K562 (cell line): ENCODE measurements at regions not wholly inside any gene's neighbourhood (a gene's known extent, or its start where the extent isn't known, plus 50 kb on each side); places are given as distances from the start of the nearest gene placed in this dataset.

Source experiments
- ATAC-seq: fragments of 200-7000 bp; cut with Tn5 transposase; 3 replicates; pipeline ENCODE4 v1.9.1; 2020; ENCODE audit warnings: moderate library complexity
- BruUV-seq: library from RNA; stranded (reverse); fragments of 400-500 nt; replicated peaks from 2 replicates; lab custom pipeline; 2021; lab: Mats Ljungman, UMichigan
- CTCF ChIA-PET: fragments of 300-600 bp; formaldehyde crosslinking; extraction: SDS; loops from one replicate; lab custom pipeline; 2021; ENCODE audit warnings: low intra/inter-chr PET ratio; lab: Yijun Ruan, JAX
- POLR2A ChIA-PET: fragments of 300-600, 350-650 bp; sonication (Branson Sonifier 250); formaldehyde crosslinking; extraction: SDS; loops from one replicate; lab custom pipeline; 2021; ENCODE audit warnings: antibody characterized with exemption, inconsistent platforms; lab: Yijun Ruan, JAX
- DNase-seq, 4 experiments: peaks; one replicate each; pipeline versions ENCODE4 v3.0.0 to v3.0.0-alpha.2; 2011 to 2018; ENCODE audit warnings: low spot score in 3 of 4, mixed read lengths in 3 of 4; ENCODE audit errors: extremely low read depth in 1 of 4
- FAIRE-seq: peaks from 2 replicates; lab custom pipeline; 2011; peaks lifted over from hg19 to GRCh38; lab: Jason Lieb, UNC
- H2AFZ ChIP-seq: 2 replicates; pipeline ENCODE4 v1.6.0; 2011; ENCODE audit warnings: low read depth, low read length, control low read depth, inconsistent platforms
- H3K27ac ChIP-seq: fragments of 200-600 bp; 3 replicates; pipeline ENCODE4 v1.8.0; 2011; ENCODE audit warnings: low read depth, mild to moderate bottlenecking, control low read depth, inconsistent platforms, low read length, moderate library complexity, mixed read lengths; ENCODE audit errors: extremely low read depth
- H3K27me3 ChIP-seq, 2 experiments: fragments of 300-600 bp in 1 of 2; 2 replicates in 1 of 2; 3 replicates in 1 of 2; pipeline versions ENCODE4 v1.6.0 to v1.8.0; 2011; ENCODE audit warnings: inconsistent platforms in 2 of 2, low read length in 2 of 2, mild to moderate bottlenecking in 1 of 2, mixed read lengths in 1 of 2, moderate library complexity in 1 of 2; ENCODE audit not compliant: control insufficient read depth in 2 of 2, insufficient read depth in 2 of 2
- H3K36me3 ChIP-seq: fragments of 300-600 bp; 3 replicates; pipeline ENCODE4 v1.8.0; 2011; ENCODE audit warnings: mild to moderate bottlenecking, low read length, inconsistent platforms; ENCODE audit not compliant: control insufficient read depth, insufficient read depth
- H3K4me1 ChIP-seq, 2 experiments: fragments of 200-600 bp in 1 of 2; replicated peaks in 1 of 2; 2 replicates in 1 of 2; 3 replicates in 1 of 2; pipeline versions ENCODE4 v1.5.1 to v1.8.0; 2011; ENCODE audit warnings: inconsistent platforms in 2 of 2, low read length in 2 of 2, mild to moderate bottlenecking in 1 of 2, mixed read lengths in 1 of 2, moderate library complexity in 1 of 2; ENCODE audit not compliant: control insufficient read depth in 2 of 2, insufficient read depth in 2 of 2
- H3K4me2 ChIP-seq: 2 replicates; pipeline ENCODE4 v1.6.1; 2011; ENCODE audit warnings: low read length, control low read depth, inconsistent platforms, mixed read lengths; ENCODE audit not compliant: insufficient read depth
- H3K4me3 ChIP-seq: fragments of 200-600 bp; sonication (generic), shearing (Covaris generic); 2 replicates; pipeline ENCODE4 v1.5.1; 2016; ENCODE audit warnings: control low read depth, inconsistent platforms
- H3K79me2 ChIP-seq: fragments of 200-600 bp; 3 replicates; pipeline ENCODE4 v1.8.0; 2011; ENCODE audit warnings: low read length, inconsistent platforms; ENCODE audit not compliant: control insufficient read depth, insufficient read depth
- H3K9ac ChIP-seq, 2 experiments: 2 replicates each; pipeline versions ENCODE4 v1.6.0 to v1.6.1; 2011; ENCODE audit warnings: low read depth in 2 of 2, low read length in 2 of 2, control low read depth in 1 of 2, inconsistent platforms in 1 of 2, mild to moderate bottlenecking in 1 of 2, mixed read lengths in 1 of 2; ENCODE audit not compliant: insufficient read depth in 1 of 2
- H3K9me1 ChIP-seq: one replicate; pipeline ENCODE4 v1.6.0; 2011; ENCODE audit warnings: inconsistent platforms, mild to moderate bottlenecking, low read length, moderate library complexity; ENCODE audit not compliant: control insufficient read depth, insufficient read depth
- H3K9me3 ChIP-seq: replicated peaks from 2 replicates; pipeline ENCODE4 v1.5.1; 2011; ENCODE audit warnings: low read depth, low read length, inconsistent platforms; ENCODE audit not compliant: control insufficient read depth, insufficient read depth
- H4K20me1 ChIP-seq: replicated peaks from 2 replicates; pipeline ENCODE4 v1.6.1; 2011; ENCODE audit warnings: low read length, inconsistent platforms, mixed read lengths; ENCODE audit not compliant: control insufficient read depth, insufficient read depth
- ARHGAP35 ChIP-seq: fragments of 450-650 bp; IDR thresholded peaks from 2 replicates; pipeline ENCODE4 v1.6.1; 2018; ENCODE audit not compliant: partially characterized antibody
- DNMT1 ChIP-seq: fragments of 450-650 bp; IDR thresholded peaks from 2 replicates; pipeline ENCODE4 v1.6.1; 2016; ENCODE audit warnings: antibody characterized with exemption, mild to moderate bottlenecking
- GATA2 ChIP-seq: sonication (generic); formaldehyde crosslinking; IDR thresholded peaks from 2 replicates; pipeline ENCODE4 v1.4.0; 2020; ENCODE audit warnings: mild to moderate bottlenecking, missing genetic modification reagents
- HMGN3 ChIP-seq: IDR thresholded peaks from 2 replicates; pipeline ENCODE4 v1.6.1; 2011; ENCODE audit warnings: borderline replicate concordance, low read depth, mild to moderate bottlenecking, mixed read lengths, low read length; ENCODE audit not compliant: insufficient read length; ENCODE audit errors: extremely low read depth
- LEF1 ChIP-seq: fragments of 450-650 bp; IDR thresholded peaks from 2 replicates; pipeline ENCODE4 v1.6.1; 2016; ENCODE audit warnings: mild to moderate bottlenecking
- MYC ChIP-seq, 2 experiments: fragments of 250-450 bp in 1 of 2; sonication (Bioruptor Pico) in 1 of 2; IDR thresholded peaks; 2 replicates each; pipeline versions ENCODE4 v1.5.1 to v1.6.1; 2012 to 2021; ENCODE audit warnings: low read depth in 2 of 2, borderline replicate concordance in 1 of 2, improper control_type of control experiment in 1 of 2, low read length in 1 of 2, mild to moderate bottlenecking in 1 of 2, moderate library complexity in 1 of 2
- NONO ChIP-seq, 2 experiments: fragments of 200-400 bp in 1 of 2; fragments of 450-650 bp in 1 of 2; formaldehyde crosslinking in 1 of 2; IDR thresholded peaks; 2 replicates each; pipeline ENCODE4 v1.6.1; 2017; ENCODE audit warnings: low read depth in 2 of 2, mild to moderate bottlenecking in 2 of 2, moderate library complexity in 2 of 2, low read length in 1 of 2
- RBM15 ChIP-seq: fragments of 200-400 bp; formaldehyde crosslinking; IDR thresholded peaks from 2 replicates; pipeline ENCODE4 v1.6.1; 2018; ENCODE audit warnings: mild to moderate bottlenecking, low read length, moderate library complexity; ENCODE audit not compliant: insufficient read depth
- ZC3H11A ChIP-seq: IDR thresholded peaks from 2 replicates; pipeline ENCODE4 v1.6.1; 2012; ENCODE audit warnings: low read depth, low read length, improper control_type of control experiment
- ZNF175 ChIP-seq: fragments of 200-800 bp; sonication (Bioruptor generic); IDR thresholded peaks from 2 replicates; pipeline ENCODE4 v1.6.1; 2016; ENCODE audit warnings: low read depth, mild to moderate bottlenecking, missing genetic modification characterization, missing compliant biosample characterization
- ZNF253 ChIP-seq: fragments of 250-450 bp; sonication (Bioruptor Pico); conservative IDR thresholded peaks from 2 replicates; pipeline ENCODE4 v1.6.1; 2021; ENCODE audit warnings: mild to moderate bottlenecking
- ZNF551 ChIP-seq: fragments of 250-450 bp; sonication (Bioruptor Pico); IDR thresholded peaks from 2 replicates; pipeline ENCODE4 v1.5.0; 2021; ENCODE audit warnings: mild to moderate bottlenecking, moderate library complexity
- WGBS: fragments of 100-300 bp; shearing (Covaris generic); methylation state at CpG from one replicate; pipeline ENCODE4 v1.1.6; 2016; ENCODE audit warnings: low coverage, mixed read lengths; ENCODE audit not compliant: insufficient coverage; ENCODE audit errors: missing lambda C conversion rate; 5-methylcytosine and 5-hydroxymethylcytosine counted together
- in situ Hi-C: fragments of 300-500 bp; cut with MboI; formaldehyde crosslinking; loops from 4 replicates; pipeline ENCODE4 v1.15.0; 2018; ENCODE audit warnings: inconsistent platforms, mixed read lengths
- intact Hi-C: fragments of 100-400 bp; cut with micrococcal nuclease; formaldehyde crosslinking; loops from 2 replicates; pipeline ENCODE4 v1.14.2; 2022
- TF ChIP-seq, protein P1 (sequence below): fragments of 200-800 bp; sonication (Bioruptor generic); IDR thresholded peaks from 2 replicates; pipeline ENCODE4 v1.6.1; 2017; ENCODE audit warnings: missing genetic modification characterization, missing compliant biosample characterization

DNA sequence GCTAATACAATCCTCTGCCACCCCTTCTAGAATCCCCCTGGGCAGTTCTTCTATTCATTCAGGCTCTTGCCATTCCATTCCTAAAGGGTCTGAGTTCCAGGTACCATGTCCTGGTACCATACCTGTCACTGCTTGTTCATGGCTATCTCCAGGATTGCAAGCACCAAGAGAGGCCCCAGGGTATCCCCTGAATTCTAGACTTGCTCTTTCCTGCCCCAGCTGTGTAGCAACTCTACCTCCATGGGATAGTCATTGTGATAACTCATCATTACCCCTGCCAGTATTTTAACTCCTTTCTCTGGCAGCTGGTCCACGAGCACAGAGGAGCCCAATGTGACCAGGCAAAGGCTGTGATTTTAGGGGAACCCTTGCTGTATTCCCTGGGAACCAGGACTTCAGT lies 143.7 kb upstream of the CDH5 start:
- WGBS, result 0% methylated on average over 1 of the region's 1 CpG
- Histone ChIP-seq H3K79me2 (no peaks in the 10 kb centered on the region), H3K9me3 (no peaks in the 10 kb centered on the region), H3K9ac (no peak overlapping the region), H3K4me3 (no peak overlapping the region), H3K36me3 (no peaks in the 10 kb centered on the region), H3K4me2 (no peak overlapping the region), H3K27me3 (no peaks in the 10 kb centered on the region), H3K9me1 (no peaks in the 10 kb centered on the region), H4K20me1 (no peaks in the 10 kb centered on the region), H3K27ac (no peak overlapping the region), H2AFZ (no peak overlapping the region), H3K4me1 (no peaks in the 10 kb centered on the region)
- BruUV-seq, result no TSS peak
- ATAC-seq (no peak), DNase-seq (no peak), FAIRE-seq (no peak)
- POLR2A ChIA-PET, result interaction anchor here (0.7 to 1.0 kb wide), 2 partner anchors 9 to 37 kb away, joined by 3 read pairs; no protein-coding TSS in a partner anchor
- CTCF ChIA-PET, result no interaction called here
- intact Hi-C loops (no loop called here), in situ Hi-C loops (no loop called here)
- no peak for TF ChIP-seq DNMT1
- no peak for TF ChIP-seq ZNF253 (CRISPR knock-in tag)
- no peak for TF ChIP-seq GATA2 (CRISPR knock-in tag)
- no peak for TF ChIP-seq ZC3H11A
- TF ChIP-seq ARHGAP35, result no peak
- TF ChIP-seq NONO (IDR thresholded peaks at IDR 0.05; ENCODE audit: low read depth in 2 of 2, low read length in 1 of 2), result no peak
- TF ChIP-seq, protein P1, sequence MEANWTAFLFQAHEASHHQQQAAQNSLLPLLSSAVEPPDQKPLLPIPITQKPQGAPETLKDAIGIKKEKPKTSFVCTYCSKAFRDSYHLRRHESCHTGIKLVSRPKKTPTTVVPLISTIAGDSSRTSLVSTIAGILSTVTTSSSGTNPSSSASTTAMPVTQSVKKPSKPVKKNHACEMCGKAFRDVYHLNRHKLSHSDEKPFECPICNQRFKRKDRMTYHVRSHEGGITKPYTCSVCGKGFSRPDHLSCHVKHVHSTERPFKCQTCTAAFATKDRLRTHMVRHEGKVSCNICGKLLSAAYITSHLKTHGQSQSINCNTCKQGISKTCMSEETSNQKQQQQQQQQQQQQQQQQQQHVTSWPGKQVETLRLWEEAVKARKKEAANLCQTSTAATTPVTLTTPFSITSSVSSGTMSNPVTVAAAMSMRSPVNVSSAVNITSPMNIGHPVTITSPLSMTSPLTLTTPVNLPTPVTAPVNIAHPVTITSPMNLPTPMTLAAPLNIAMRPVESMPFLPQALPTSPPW (CRISPR knock-in tag), result no peak
- no peak for TF ChIP-seq MYC (IDR thresholded peaks at IDR 0.05; ENCODE audit: low read depth, low read length)
- no peak for TF ChIP-seq MYC (CRISPR knock-in tag; IDR thresholded peaks at IDR 0.05; ENCODE audit: borderline replicate concordance, low read depth)
- no peak for TF ChIP-seq HMGN3
- no peak for TF ChIP-seq ZNF175 (CRISPR knock-in tag)
- TF ChIP-seq RBM15, result no peak
- TF ChIP-seq ZNF551 (CRISPR knock-in tag), result no peak
- no peak for TF ChIP-seq LEF1
